NCI-H748 (cell line): ENCODE measurements at regions not wholly inside any gene's neighbourhood (a gene's known extent, or its start where the extent isn't known, plus 50 kb on each side); places are given as distances from the start of the nearest gene placed in this dataset.
"Not testable (repeated sequence)": the region's sequence is repeated elsewhere in the genome, so short reads cannot be mapped to it uniquely, and the experiment has no call there.

Experiments
- DNase-seq: peaks from one replicate; lab custom pipeline; 2025; ENCODE audit not compliant: unreplicated experiment; lab: John Stamatoyannopoulos, UW

GRCh38 chr2:194343167-194343566 is 1313.9 kb upstream of the SLC39A10 start:
- no peak for DNase-seq

- DNase-seq: peak; percentile 21
These were observed 1324.1 kb upstream of the SLC39A10 start for GRCh38 chr2:194332799-194333490.

GRCh38 chr2:194328456-194328855 is 1328.6 kb upstream of the SLC39A10 start:
- no peak for DNase-seq

GRCh38 chr2:194327196-194327888 is 1329.7 kb upstream of the SLC39A10 start:
- DNase-seq: no peak

GRCh38 chr2:194323740-194324139 is 1333.3 kb upstream of the SLC39A10 start:
- DNase-seq: no peak

- DNase-seq: no peak
These were observed 1336.5 kb upstream of the SLC39A10 start for GRCh38 chr2:194320520-194320919.

GRCh38 chr2:194319222-194319992 is 1337.6 kb upstream of the SLC39A10 start:
- no peak for DNase-seq

GRCh38 chr2:194314042-194314441 is 1343.0 kb upstream of the SLC39A10 start:
- no peak for DNase-seq

GRCh38 chr2:194304191-194304590 is 1352.8 kb upstream of the SLC39A10 start:
- no peak for DNase-seq

GRCh38 chr2:194301946-194302345 is 1355.1 kb upstream of the SLC39A10 start:
- peak; percentile 88 for DNase-seq

GRCh38 chr2:194294156-194294555 is 1362.9 kb upstream of the SLC39A10 start:
- DNase-seq: no peak

- DNase-seq: no peak
These were observed 1365.9 kb upstream of the SLC39A10 start for GRCh38 chr2:194291104-194291503.

- DNase-seq: no peak
These were observed 1367.2 kb upstream of the SLC39A10 start for GRCh38 chr2:194289712-194290346.

- DNase-seq: not testable (repeated sequence)
These were observed 1380.4 kb upstream of the SLC39A10 start for GRCh38 chr2:194276667-194277066.

- DNase-seq: no peak
These were observed 1385.6 kb upstream of the SLC39A10 start for GRCh38 chr2:194271293-194271961.

- no peak for DNase-seq
These were observed 1386.4 kb upstream of the SLC39A10 start for GRCh38 chr2:194270648-194271047.

- no peak for DNase-seq
These were observed 1392.4 kb upstream of the SLC39A10 start for GRCh38 chr2:194264586-194264985.

- no peak for DNase-seq
These were observed 1396.8 kb upstream of the SLC39A10 start for GRCh38 chr2:194260185-194260584.

- DNase-seq: no peak
These were observed 1399.9 kb upstream of the SLC39A10 start for GRCh38 chr2:194257095-194257494.

- DNase-seq: no peak
These were observed 1403.3 kb upstream of the SLC39A10 start for GRCh38 chr2:194253528-194254259.
